NT2/D1 (cell line): ENCODE measurements at regions not wholly inside any gene's neighbourhood (a gene's known extent, or its start where the extent isn't known, plus 50 kb on each side); places are given as distances from the start of the nearest gene placed in this dataset.

ENCODE experiments used
- YY1 ChIP-seq: IDR thresholded peaks from 2 replicates; pipeline ENCODE4 v1.6.1; 2011; ENCODE audit not compliant: insufficient read length, insufficient read depth
- ZNF274 ChIP-seq: IDR thresholded peaks from 2 replicates; pipeline ENCODE4 v1.6.1; 2011; ENCODE audit warnings: mild to moderate bottlenecking, low read depth, low read length

DNA sequence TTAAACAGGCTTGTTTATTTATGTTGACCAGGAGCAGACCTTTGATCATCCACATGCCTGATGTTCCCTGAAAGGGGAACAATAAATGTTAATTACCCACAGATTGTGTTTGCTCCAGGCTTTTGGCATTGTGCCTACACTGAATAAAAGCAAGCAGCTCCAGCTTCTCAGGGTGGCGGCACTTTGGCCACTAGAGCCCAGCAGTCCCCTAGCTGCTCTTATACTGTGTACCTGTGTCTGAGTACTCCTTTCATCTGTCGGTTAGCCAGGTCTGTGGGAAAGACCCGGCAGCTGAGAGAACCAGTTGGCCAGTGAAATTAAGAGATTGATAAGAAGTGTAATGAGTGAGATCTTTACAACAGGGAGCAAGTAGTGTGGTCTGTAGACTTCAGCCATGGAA, 254.8 kb upstream of the FTMT start:
- TF ChIP-seq YY1 (no peak), ZNF274 (no peak)
